GM23338 (cell line): ENCODE measurements at regions not wholly inside any gene's neighbourhood (a gene's known extent, or its start where the extent isn't known, plus 50 kb on each side); places are given as distances from the start of the nearest gene placed in this dataset.

Experiments
- ATAC-seq: fragments of 200-7000 bp; cut with Tn5 transposase; 3 replicates; pipeline ENCODE4 v1.9.1; 2020
- DNase-seq: peaks from one replicate; pipeline ENCODE4 v3.0.0-alpha.2; 2015; ENCODE audit warnings: low spot score
- H2AFZ ChIP-seq: fragments of 200-600 bp; sonication (generic); 2 replicates; pipeline ENCODE4 v1.8.0; 2016; ENCODE audit warnings: antibody characterized with exemption, mild to moderate bottlenecking, moderate library complexity
- H3F3A ChIP-seq: fragments of 200-600 bp; sonication (generic); replicated peaks from 2 replicates; pipeline ENCODE4 v1.8.0; 2017; ENCODE audit warnings: antibody characterized with exemption, mixed run types, low read depth
- H3K27ac ChIP-seq: fragments of 200-600 bp; sonication (generic); 2 replicates; pipeline ENCODE4 v1.6.1; 2016; ENCODE audit warnings: low read depth
- H3K27me3 ChIP-seq: fragments of 200-600 bp; sonication (generic); 2 replicates; pipeline ENCODE4 v1.8.0; 2016; ENCODE audit warnings: mild to moderate bottlenecking, mixed run types, moderate library complexity; ENCODE audit not compliant: insufficient read depth
- H3K36me3 ChIP-seq: fragments of 200-600 bp; sonication (generic); 2 replicates; pipeline ENCODE4 v1.8.0; 2016; ENCODE audit warnings: mild to moderate bottlenecking; ENCODE audit not compliant: insufficient read depth
- H3K4me1 ChIP-seq: fragments of 200-600 bp; sonication (generic); 2 replicates; pipeline ENCODE4 v1.8.0; 2016; ENCODE audit warnings: mild to moderate bottlenecking, moderate library complexity; ENCODE audit not compliant: insufficient read depth
- H3K4me2 ChIP-seq: fragments of 200-600 bp; sonication (generic); 2 replicates; pipeline ENCODE4 v1.7.1; 2017; ENCODE audit warnings: mixed run types
- H3K4me3 ChIP-seq: fragments of 200-600 bp; sonication (generic); 2 replicates; pipeline ENCODE4 v1.6.1; 2016; ENCODE audit warnings: mixed run types
- H3K79me2 ChIP-seq: fragments of 200-600 bp; sonication (generic); replicated peaks from 2 replicates; pipeline ENCODE4 v1.8.0; 2017; ENCODE audit warnings: mild to moderate bottlenecking; ENCODE audit not compliant: insufficient read depth
- H3K9me2 ChIP-seq: fragments of 200-600 bp; sonication (generic); 2 replicates; pipeline ENCODE4 v1.8.0; 2017; ENCODE audit not compliant: insufficient read depth
- H4K20me1 ChIP-seq: fragments of 200-600 bp; sonication (generic); replicated peaks from 2 replicates; pipeline ENCODE4 v1.8.0; 2017; ENCODE audit warnings: mild to moderate bottlenecking; ENCODE audit not compliant: insufficient read depth
- H3K27ac Mint-ChIP-seq: 2 replicates; pipeline ENCODE4 v1.8.0; 2020; ENCODE audit warnings: inconsistent platforms, mild to moderate bottlenecking, moderate library complexity, mixed read lengths
- H3K27me3 Mint-ChIP-seq: 3 replicates; pipeline ENCODE4 v1.8.0; 2022; ENCODE audit warnings: low read depth, mild to moderate bottlenecking, moderate library complexity, mixed read lengths, inconsistent platforms; ENCODE audit not compliant: insufficient read depth, poor library complexity
- H3K36me3 Mint-ChIP-seq: 3 replicates; pipeline ENCODE4 v1.8.0; 2021; ENCODE audit warnings: low read depth, mild to moderate bottlenecking, inconsistent platforms, moderate library complexity, mixed read lengths
- H3K4me1 Mint-ChIP-seq: 3 replicates; pipeline ENCODE4 v1.8.0; 2020; ENCODE audit warnings: mild to moderate bottlenecking, inconsistent platforms, mixed read lengths
- H3K4me3 Mint-ChIP-seq: 3 replicates; pipeline ENCODE4 v1.8.0; 2021; ENCODE audit warnings: moderate library complexity, mild to moderate bottlenecking, inconsistent platforms, mixed read lengths
- H3K9me3 Mint-ChIP-seq: 3 replicates; pipeline ENCODE4 v1.8.0; 2020; ENCODE audit warnings: moderate library complexity, mild to moderate bottlenecking, inconsistent platforms, mixed read lengths
- CTCF ChIP-seq, 2 experiments: fragments of 200-600 bp in 1 of 2; sonication (generic) in 1 of 2; conservative IDR thresholded peaks; 2 replicates each; pipeline versions ENCODE4 v1.5.1 to v1.6.1; 2016 to 2017; ENCODE audit warnings: antibody characterized with exemption in 2 of 2, low read depth in 2 of 2, mild to moderate bottlenecking in 2 of 2, moderate library complexity in 1 of 2
- ETS1 ChIP-seq: IDR thresholded peaks from 2 replicates; pipeline ENCODE4 v1.6.1; 2016; ENCODE audit warnings: antibody characterized with exemption
- EZH2phosphoT487 ChIP-seq: fragments of 200-600 bp; sonication (generic); IDR thresholded peaks from one replicate; pipeline ENCODE4 v1.8.1; 2018; ENCODE audit warnings: antibody characterized with exemption; ENCODE audit not compliant: unreplicated experiment
- JUNB ChIP-seq: IDR thresholded peaks from one replicate; pipeline ENCODE4 v1.6.1; 2016; ENCODE audit warnings: antibody characterized with exemption; ENCODE audit not compliant: unreplicated experiment
- REST ChIP-seq: IDR thresholded peaks from one replicate; pipeline ENCODE4 v1.6.1; 2018; ENCODE audit warnings: antibody characterized with exemption; ENCODE audit not compliant: unreplicated experiment
- ZNF331 ChIP-seq: fragments of 250-450 bp; sonication (Bioruptor Pico); IDR thresholded peaks from 2 replicates; pipeline ENCODE4 v1.5.0; 2020; ENCODE audit warnings: low read depth, mild to moderate bottlenecking, moderate library complexity
- ZNF462 ChIP-seq: fragments of 250-450 bp; sonication (Bioruptor Pico); IDR thresholded peaks from 2 replicates; pipeline ENCODE4 v1.5.0; 2020; ENCODE audit warnings: mild to moderate bottlenecking, moderate library complexity

- Mint-ChIP-seq H3K27ac (no peak overlapping the region), H3K36me3 (no peaks in the 10 kb centered on the region), H3K4me1 (no peaks in the 10 kb centered on the region; the same call in 2 of the 3 replicates), H3K27me3 (no peaks in the 10 kb centered on the region), H3K9me3 (no peaks in the 10 kb centered on the region), H3K4me3 (no peak overlapping the region)
- no peaks in the 10 kb centered on the region for H3F3A ChIP-seq
- no peaks in the 10 kb centered on the region for H3K79me2 ChIP-seq
- TF ChIP-seq ETS1 (no peak), REST (no peak), EZH2phosphoT487 (no peak), CTCF (conservative IDR thresholded peaks at IDR 0.05; ENCODE audit: low read depth in 2 of 2) (no peak), ZNF331 (no peak), ZNF462 (CRISPR knock-in tag) (no peak), JUNB (no peak)
- no peaks in the 10 kb centered on the region for H3K4me1 ChIP-seq
- no peaks in the 10 kb centered on the region for H3K27me3 ChIP-seq
- no peaks in the 10 kb centered on the region for H3K36me3 ChIP-seq
- ATAC-seq = no peak
- H3K27ac ChIP-seq = no peak overlapping the region
- no peak overlapping the region for H2AFZ ChIP-seq
- peaks cover 3% of the 10 kb centered on the region; the same call in 1 of the 2 replicates for H3K9me2 ChIP-seq
- H3K4me2 ChIP-seq = no peak overlapping the region
- no peak for DNase-seq
- no peak overlapping the region for H3K4me3 ChIP-seq
- H4K20me1 ChIP-seq = no peaks in the 10 kb centered on the region
These were observed 131.3 kb downstream of the SUCLG1 start for GRCh38 chr2:84327645-84328249.
